ENCODE measurements at regions not wholly inside any gene's neighbourhood (a gene's known extent, or its start where the extent isn't known, plus 50 kb on each side); places are given as distances from the start of the nearest gene placed in this dataset.

DNA sequence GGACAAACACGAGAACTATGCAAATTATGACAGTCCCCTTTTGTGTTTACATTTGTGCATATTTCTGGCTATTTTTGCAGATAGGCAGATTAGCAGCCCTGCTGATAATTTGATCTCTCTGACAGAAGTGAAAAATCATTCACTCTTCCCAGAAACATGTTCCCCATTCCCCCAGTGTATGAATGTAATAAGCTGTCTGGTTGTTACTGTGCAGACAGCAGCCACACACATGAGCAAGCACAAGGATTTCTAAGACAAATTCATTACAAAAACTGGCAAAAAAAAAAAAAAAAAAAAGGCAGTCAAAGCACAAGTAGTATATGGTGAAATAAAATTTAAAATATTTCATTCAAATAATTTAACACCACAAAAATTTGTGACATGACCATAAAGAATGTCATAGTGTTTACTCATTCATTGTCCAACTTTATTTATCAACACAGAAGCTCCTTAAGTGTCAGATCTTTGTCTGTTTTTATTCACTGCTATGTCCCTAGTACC lies 95.5 kb upstream of the VGLL2 start:
- no peak for DNase-seq

DNA sequence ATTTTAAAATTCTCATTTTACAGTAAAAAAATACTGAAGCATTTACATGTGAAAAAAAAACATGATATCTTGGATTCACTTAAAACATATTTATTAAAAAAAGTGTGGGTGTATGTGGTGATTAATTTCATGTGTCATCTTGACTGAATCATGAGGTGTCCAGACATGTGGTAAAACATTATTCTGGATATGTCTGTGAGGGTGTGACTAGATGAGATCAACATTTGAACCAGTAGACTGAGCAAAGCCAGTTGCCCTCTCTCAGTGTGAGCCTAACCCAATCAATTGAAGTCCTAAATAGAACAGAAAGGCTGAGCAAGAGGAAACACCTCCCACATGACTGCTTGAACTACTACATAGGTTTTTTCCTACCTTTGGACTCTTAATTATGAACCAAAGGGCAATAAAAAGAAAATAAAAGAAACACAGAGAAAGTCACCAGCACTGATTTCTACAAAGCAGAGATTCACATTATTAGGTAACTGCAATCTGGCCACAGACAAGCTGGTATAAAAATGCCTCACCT lies 90.5 kb upstream of the VGLL2 start:
- DNase-seq = no peak

DNA sequence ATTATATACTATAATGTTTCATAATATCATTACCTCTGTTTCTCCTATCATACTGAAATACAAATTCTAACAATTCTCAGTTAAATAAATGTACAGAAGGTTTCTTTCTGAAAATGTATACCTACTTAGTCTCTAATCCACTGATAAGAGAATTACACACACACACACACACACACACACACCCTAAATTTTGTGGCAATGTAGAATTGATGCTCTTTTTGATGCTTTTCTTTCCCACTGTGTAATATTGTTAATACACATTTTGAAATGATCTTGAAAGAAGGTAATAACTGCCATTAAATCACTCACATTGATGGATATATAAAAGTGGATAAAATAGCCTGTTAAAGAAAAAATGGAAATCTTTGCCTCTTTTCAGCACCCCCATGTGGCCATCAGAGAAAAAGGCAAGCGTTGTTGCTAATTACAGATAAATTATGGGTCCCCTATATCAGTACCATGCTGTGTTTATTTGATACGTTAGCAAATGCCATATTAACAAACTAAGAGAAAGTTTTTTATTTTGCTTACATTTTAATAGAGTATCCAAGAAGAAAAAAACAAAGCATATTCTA lies 76.6 kb upstream of the VGLL2 start:
- no peak for DNase-seq

DNA sequence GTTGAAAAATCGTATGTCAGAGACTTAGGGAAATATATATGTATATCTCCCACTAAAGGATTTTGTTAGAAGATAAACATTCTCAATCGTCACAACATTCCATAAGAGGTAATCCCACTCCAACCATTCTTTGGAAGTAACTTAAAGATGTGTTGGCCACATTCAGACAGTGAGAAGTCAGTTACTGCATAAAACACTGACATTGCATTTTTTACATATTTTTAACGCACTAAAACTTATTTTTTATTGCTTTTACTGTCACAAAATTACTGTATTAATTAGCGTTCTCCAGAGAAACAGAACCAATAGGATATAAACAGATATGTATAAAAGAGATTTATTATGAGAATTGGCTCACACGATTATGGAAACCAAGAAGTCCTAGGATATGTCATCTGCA lies 74.3 kb upstream of the VGLL2 start:
- no peak for DNase-seq

DNA sequence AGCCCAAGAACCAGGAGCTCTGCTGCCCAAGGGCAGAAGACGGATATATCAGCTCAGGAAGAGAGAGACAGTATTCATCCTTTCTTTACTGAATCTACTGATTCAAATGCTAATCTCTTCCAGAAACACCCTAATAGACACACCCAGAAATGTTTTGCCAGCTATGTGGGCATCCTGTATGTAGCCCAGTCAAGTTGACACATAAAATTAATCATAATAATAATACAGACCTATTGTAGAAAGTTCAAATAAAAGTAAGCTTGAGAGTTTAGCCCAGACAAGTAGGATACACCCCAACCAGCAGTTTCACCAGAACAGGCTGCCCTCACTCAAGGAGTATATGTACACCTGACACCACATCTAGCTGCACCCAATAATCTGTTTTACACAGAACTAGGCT lies 73.9 kb upstream of the VGLL2 start:
- no peak for DNase-seq

DNA sequence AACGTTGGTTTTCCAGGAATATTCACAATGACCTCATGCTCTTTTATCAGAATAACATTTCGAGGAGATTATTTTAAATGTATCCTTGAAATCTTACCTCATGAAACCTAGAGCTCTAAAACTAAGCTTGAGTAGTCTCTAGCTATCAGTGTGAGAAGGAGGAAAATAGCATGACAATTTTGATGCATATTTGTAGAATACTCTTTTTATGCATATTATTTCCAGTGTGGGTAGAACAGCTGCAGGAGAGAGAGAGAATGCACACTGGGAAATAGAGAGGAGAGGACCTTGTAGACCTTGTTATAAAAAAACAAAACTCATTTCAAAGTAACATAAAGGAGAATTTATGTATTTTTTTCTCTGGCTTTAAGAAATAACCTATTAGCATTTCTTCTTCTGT lies 71.1 kb upstream of the VGLL2 start:
- no peak for DNase-seq

DNA sequence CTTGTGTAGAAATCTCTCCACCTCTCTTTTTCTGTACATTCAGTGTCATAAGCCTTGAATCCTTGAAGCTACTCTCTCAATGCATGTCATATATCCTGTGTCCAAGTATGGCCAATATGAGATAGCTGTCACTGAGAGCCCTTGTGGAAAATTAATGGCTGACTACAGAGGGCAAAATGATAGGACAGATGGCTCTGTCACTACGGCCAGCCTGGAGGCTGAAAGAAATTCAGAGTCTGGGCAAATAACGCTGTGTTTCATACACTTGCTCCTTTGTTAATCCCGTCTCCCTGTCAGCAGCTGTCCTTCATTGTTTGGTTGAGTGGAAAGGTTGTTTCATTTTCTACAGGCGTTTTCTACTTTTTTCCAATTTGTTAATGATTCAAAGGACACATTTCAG lies 70.4 kb upstream of the VGLL2 start:
- DNase-seq = no peak

DNA sequence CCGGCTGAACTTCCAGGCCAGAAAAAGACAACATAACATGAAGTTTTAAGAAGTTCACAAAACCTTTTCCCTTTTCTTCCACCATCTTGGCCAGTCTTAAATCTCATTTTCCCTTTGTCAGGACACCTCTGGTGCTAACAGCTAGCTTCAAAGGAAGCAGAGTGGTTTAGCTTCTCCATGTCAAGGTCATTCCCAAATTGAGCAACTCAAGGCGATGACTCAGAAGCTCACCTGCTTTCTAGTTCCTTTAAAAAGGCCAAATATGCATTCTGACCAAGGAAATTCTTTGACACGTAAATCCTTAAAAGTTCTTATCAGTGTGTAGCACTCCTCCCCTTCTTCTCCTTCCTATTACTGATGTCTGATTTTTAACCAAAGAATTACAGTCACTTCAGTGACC lies 69.6 kb upstream of the VGLL2 start:
- DNase-seq = no peak

DNA sequence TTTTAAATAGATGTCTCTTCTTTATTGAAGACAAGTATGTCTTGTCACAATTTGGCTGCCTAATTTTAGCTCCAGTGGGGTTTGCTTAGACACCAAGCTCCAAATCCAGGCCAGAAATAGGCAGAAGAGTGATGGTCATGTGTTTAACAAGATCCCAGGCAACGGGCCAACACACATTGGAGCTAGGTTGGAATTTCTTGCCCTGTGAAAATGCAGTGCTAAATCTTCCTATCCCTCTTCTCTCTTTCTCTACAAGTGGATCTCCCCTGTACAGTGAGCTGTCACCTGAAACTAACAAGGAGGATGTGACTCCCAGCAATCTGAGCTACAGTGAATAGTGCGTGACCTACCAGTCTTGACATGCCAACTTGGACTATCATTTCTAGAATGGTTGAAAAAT lies 65.3 kb upstream of the VGLL2 start:
- DNase-seq = no peak

DNA sequence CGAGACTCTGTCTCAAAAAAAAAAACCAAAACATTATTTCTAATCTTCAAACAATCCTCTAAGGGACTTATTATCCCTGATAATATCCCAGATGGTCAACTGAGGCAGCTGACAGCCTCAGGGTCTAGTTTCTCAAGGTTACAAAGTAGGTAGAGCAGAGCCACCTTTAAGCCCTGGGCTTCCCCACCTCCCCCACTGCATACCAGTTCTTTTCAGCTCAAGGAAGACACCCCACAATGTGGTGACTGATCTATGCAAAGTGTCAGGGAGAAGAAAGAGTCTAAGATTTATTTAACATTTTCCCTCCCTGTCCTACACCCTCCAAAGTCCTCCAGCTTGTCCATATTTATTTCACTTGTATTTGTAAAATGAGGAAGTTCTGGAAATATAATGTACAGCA lies 60.5 kb upstream of the VGLL2 start:
- DNase-seq = no peak

DNA sequence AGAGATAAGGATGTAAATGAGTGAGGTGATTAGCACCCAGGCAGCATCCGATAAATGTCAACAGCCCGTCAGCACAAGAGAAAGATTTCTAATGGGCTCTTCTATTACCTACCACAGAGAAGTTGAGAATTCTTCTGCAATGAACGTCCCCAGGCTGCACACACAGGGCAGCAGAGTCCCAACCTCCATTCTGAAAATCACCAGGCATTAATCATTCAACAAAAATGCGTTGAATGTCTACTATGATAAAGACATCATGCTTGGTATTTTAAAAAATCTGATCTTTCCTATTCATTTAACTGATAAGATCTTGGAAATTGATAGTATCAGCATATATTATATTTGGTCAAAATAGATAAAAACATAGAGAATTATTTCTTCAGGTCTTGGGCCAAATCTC lies 59.5 kb upstream of the VGLL2 start:
- DNase-seq = no peak

DNA sequence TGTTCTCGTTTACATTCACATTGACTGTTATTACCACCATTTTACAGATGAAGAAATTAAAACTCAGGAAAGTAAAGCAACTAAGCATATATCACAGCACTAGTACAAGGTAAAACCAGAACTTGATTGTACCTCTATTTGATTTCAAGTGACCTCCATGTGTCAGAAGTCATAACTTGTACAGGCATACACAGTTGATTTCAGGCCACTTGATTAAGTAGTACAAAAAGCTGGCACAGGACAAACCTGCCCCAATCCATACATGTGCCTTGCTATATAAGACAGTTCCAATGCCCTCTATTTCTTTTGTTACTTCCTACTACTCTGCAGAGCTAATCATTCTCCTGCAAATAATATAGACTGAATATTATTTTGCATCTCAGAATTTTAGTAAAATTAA lies 58.8 kb upstream of the VGLL2 start:
- DNase-seq = no peak

DNA sequence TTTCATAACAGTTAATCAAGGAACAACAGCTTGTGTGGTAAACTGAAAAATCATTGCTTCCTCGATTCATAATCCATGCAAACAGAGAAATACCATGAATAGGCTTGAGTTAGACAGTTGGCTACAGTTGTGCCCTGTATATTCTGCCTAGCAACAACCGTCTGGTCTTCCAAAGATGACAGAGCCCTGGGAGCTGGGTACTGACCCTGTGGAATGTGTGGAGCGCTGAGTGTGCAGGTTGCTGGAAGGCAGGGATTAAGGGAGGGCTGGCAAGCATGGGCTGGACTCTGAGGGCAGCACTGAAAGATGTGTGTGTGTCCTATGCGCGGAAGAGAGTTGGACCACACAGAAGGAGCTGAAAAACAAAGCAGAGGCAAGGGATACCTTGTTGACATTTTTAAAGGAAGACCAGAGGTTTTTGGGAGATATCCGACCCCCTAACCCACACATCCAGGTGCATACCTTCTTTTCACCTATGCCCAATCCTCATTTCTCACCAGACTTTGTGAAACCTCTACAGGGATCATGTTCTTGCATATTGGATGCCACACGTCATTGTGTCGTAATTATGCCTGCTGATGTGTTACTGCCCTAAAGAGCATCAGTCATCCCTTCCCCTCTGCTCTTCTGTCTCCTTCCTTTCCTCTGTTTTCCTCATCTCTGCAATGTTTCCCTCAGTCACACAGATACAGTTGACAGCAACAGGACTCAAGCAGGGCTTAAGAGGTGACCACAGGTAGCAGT lies 58.2 kb upstream of the VGLL2 start:
- no peak for DNase-seq

DNA sequence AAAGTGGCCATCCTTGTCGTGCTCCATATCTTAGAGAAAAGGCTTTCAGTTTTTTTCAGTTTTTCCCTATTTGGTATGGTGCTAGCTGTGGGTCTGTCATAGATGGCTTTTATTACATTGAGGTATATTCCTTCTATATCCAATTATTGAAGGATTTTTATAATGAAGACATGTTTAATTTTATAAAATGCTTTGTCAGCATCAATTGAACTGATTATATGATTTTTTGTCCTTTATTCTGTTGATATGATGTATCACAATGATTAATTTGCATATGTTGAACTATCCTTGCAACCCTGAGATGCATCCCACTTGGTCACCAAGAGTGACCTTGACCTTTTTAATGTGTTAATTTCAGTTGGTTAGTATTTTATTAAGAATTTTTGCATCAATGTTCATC lies 55.1 kb upstream of the VGLL2 start:
- DNase-seq = no peak

DNA sequence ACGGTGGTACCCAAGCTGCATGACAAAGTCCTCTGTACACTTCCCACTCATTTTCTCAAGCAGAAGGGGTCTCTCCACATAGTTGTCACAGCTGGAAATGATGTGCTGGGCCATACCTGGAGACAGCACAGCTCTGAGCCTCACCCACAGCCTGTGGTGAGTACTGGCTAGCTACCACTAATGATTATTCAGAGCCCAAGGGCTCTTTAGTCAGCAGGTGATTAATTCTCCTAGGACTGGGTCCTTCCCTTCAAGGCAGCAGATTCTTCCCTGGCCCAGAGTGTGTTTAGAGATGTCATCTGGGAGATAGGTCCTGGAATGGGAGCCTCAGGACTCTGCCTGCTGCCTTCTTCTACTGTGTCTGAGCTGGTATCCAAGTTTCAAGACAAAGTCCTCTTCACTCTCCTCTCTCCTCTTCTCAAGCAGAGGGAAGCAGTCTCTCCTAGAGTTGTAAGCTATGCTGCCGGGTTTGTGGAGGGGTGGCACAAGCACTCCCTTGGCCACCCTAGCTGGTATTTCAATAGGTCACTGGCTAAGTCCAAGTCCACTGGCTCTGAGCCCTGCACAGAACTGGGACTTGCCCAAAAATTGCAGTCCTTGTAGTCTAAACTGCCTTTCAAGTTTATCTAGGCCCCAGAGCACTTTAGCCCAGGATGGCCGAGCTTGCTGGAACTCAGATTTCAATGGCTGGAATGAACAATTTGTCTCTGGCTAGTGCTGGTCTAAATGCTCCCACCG lies 49.8 kb upstream of the VGLL2 start:
- DNase-seq = no peak
